22Rv1 (cell line): ENCODE measurements at regions not wholly inside any gene's neighbourhood (a gene's known extent, or its start where the extent isn't known, plus 50 kb on each side); places are given as distances from the start of the nearest gene placed in this dataset.

Experiments used
- H3K27ac ChIP-seq: fragments of 450-650 bp; 2 replicates; pipeline ENCODE4 v1.5.1; 2017
- ZFX ChIP-seq: fragments of 450-650 bp; IDR thresholded peaks from 2 replicates; pipeline ENCODE4 v1.6.1; 2017; ENCODE audit warnings: antibody characterized with exemption, borderline replicate concordance
- TF ChIP-seq, protein P1 (sequence below): fragments of 450-650 bp; IDR thresholded peaks from 2 replicates; pipeline ENCODE4 v1.5.1; 2017; ENCODE audit warnings: mild to moderate bottlenecking

DNA sequence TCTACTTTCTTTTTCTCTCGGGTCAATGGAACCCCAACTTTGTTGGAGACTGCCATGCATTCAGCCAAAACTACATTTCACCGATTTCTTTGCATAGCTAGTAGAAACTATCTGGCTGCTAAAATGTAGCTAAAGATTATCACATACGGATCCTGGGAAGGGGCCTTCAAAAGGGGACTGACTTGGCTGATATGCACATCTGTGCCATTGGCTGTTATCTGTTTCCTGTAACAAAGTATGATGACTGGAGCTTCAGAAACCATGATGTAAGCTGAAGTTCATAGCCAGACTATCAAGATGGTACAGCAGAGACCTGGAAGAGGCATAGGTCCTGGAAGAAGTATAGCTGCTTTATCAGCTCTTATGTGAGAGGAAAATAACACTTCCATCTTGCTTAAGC, 179.1 kb downstream of the NSUN3 start:
- no peak overlapping the region for H3K27ac ChIP-seq
- TF ChIP-seq ZFX = no peak
- TF ChIP-seq, protein P1, sequence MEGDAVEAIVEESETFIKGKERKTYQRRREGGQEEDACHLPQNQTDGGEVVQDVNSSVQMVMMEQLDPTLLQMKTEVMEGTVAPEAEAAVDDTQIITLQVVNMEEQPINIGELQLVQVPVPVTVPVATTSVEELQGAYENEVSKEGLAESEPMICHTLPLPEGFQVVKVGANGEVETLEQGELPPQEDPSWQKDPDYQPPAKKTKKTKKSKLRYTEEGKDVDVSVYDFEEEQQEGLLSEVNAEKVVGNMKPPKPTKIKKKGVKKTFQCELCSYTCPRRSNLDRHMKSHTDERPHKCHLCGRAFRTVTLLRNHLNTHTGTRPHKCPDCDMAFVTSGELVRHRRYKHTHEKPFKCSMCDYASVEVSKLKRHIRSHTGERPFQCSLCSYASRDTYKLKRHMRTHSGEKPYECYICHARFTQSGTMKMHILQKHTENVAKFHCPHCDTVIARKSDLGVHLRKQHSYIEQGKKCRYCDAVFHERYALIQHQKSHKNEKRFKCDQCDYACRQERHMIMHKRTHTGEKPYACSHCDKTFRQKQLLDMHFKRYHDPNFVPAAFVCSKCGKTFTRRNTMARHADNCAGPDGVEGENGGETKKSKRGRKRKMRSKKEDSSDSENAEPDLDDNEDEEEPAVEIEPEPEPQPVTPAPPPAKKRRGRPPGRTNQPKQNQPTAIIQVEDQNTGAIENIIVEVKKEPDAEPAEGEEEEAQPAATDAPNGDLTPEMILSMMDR = no peak

DNA sequence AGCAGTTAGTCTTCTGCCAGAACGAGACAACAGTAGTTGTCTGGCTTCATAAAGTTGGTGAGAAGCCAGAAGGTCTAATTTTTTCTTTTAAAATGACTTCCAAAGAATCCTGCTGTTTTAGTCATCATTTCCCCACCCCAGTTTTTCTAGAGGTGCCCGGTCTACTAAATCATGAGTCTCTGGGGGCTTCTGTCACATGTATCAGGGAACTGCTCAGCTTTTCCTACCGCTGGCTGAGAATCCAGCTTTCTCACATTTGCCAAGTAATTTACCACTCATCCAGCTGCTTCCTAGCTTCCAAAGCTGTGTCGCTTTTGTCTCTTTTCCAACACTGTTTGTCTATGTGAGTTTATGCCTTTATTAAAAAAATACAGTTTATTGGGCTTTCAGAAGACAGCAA, 183.3 kb downstream of the NSUN3 start:
- TF ChIP-seq ZFX = no peak
- TF ChIP-seq, protein P1 = no peak
- no peak overlapping the region for H3K27ac ChIP-seq

DNA sequence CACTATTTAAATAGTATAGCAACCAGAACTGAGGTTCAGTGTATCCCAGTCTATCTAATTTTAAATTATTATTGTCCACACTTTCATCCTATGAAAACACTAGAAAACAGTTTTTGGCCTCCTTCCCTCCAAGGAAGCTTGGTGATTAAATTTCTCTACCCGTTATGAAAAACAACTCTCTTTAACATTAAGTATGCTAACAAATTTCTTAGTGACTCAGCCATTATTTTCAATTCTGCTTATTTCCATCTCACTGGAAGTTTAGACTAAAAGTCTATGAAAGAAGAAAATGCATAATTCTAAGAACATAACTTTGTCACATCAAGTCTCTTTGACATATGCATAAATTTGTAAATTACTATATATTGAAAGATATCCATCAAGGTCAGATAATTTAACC, 185.2 kb downstream of the NSUN3 start:
- TF ChIP-seq, protein P1 = no peak
- TF ChIP-seq ZFX = no peak

DNA sequence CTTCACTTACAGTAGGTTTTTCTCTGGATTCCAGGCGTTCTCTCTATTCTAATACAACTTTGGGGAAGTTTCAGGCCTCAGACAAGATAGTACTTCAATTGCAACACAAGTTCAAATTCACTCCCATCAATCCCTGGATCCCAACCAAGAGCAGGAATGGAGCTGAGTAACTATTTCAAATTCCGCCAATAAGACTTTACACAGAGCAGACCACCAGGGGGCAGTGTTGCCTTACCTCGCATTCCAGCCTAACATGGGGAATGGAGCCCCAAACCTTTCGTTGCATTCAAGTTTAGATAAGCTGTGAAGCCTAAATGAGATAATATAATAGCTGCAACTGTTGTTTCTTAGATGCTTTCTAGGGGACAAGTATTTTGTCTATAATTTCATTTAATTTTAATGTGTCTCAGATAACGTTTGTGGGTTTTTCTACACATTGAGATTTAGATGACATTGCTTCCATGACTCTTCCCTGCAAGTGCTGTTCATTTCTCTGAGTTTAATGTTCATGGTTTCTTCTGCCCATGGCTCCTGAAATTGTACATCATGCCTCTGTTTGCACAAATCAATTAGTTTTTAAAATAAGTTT, 186.7 kb downstream of the NSUN3 start:
- TF ChIP-seq, protein P1 = peak; percentile 91
- no peak for TF ChIP-seq ZFX
- no peak overlapping the region for H3K27ac ChIP-seq

More for the DNA sequence above, 185.2 kb downstream of the NSUN3 start:
- no peak overlapping the region for H3K27ac ChIP-seq

DNA sequence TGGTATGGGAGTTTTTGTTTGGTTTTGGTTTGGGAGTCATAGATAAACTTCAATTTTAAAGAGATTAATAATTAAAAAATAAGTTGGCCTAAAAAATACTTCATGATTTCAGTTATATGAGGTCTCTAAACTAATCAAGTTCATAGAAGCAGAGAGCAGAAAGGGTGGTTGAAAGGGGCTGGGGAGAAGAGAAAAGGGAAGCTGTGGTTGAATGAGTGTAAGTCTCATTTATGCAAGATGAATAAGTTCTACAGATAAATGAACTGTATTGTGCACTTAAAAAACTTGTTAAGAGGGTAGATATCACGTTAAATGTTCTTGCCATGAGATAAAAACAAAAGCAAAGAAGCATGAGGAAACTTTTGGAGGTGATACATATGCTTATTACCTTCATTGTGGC, 188.7 kb downstream of the NSUN3 start:
- no peak overlapping the region for H3K27ac ChIP-seq
- TF ChIP-seq, protein P1 = no peak
- TF ChIP-seq ZFX = no peak

DNA sequence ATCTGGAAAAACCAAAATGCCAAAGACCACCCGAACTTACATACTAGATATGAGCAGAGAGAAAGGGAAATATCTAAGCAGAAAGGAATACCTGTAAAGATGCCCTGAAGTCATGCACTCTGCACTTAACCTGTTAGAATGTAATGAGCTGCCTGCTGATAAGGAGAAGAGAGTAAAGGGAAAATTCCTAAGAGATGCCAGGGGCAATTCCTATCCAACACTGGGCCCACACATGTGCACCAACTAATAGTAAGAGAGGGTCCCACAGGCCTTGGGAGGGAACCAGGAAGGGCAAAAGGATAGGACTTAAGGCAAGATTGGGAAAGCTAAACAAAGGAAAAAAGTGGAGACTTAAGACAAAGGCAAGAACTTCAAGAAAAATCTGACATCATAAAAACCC, 189.5 kb downstream of the NSUN3 start:
- no peak overlapping the region for H3K27ac ChIP-seq
- TF ChIP-seq, protein P1 = no peak
- TF ChIP-seq ZFX = no peak

DNA sequence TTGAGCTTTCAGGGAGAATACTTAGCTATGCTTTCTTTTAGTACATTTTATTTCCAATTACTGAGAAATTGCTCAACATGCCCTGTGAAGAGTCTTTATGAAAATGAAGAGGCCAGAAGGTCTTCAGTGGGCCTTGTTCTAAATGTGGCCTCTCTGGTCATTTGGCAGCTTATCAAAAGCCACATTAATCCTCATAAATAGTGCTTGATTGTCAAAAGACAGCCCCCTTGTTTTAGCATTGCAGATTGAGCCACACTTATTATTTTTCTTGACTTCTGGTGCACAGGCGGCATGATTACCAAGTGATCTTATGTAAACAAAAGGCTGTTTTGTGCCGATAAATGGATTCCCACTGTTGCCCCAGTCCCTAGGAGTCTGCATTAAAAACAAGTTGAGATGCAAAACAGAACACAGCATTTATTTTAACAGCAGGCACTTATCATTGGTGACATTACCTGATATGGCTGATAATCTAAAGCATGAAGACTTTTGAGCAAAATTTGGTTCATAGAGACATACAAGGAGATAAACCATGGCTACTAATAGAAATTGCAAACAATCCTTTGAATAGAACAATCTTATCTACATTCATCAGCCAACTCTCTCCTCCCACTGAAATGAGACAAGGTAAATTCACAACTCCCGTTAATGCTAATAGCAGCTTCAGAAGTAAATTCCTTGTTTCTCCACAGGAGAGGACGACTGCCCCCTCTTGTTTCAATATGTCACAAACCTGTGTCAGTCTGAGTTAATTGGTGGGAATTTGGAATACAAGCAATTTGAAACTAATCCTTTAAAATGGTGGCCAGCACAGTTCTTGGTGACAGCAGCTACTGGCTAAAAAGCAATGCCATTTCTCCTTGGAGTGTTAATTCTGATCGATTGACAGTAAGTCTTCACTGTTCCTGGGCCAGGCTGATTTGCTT, 194.3 kb downstream of the NSUN3 start:
- no peak for TF ChIP-seq ZFX
- TF ChIP-seq, protein P1 = no peak
- no peak overlapping the region for H3K27ac ChIP-seq
